Adrenal gland (tissue), 5 donors: ENCODE measurements at regions not wholly inside any gene's neighbourhood (a gene's known extent, or its start where the extent isn't known, plus 50 kb on each side); places are given as distances from the start of the nearest gene placed in this dataset.

Experiments used
- POLR2A ChIP-seq, 2 donors: fragments of 450-650 bp; IDR thresholded peaks; one replicate each; pipeline ENCODE4 v1.6.1; 2017; ENCODE audit warnings: antibody characterized with exemption in 2 of 2, mild to moderate bottlenecking in 2 of 2, moderate library complexity in 1 of 2
- TF ChIP-seq, protein P1 (sequence below), 6 experiments: fragments of 450-650 bp in 4 of 6; fragments of 200-600 bp in 2 of 6; sonication (generic) in 1 of 6; IDR thresholded peaks; 1 replicate in 5 of 6; 2 replicates in 1 of 6; pipeline versions ENCODE4 v1.5.1 to v1.8.0; 2016 to 2021; ENCODE audit warnings: antibody characterized with exemption in 6 of 6, mild to moderate bottlenecking in 2 of 6, moderate library complexity in 1 of 6
- donor health status: DM: no; HTN: no; CAD: no.

DNA sequence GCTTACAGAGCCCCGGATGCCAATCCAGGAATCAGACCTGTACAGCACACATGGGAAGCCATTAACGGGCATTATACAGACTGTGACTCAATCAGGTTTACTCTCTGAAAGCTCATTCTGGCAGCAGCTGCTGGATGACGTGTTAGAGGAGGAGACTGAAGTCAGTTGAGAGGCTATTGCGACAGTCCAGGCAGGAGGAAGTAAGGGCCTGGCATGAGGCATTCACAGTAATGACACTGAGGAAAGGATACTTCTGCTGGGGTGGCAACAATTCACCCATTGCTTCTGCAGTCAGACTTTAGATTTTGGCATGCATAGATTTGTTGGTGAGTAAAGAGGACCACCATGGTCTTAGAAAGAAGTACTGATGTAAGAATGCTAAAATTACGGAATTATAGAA, 151.0 kb upstream of the HEY2 start:
- TF ChIP-seq, protein P1, sequence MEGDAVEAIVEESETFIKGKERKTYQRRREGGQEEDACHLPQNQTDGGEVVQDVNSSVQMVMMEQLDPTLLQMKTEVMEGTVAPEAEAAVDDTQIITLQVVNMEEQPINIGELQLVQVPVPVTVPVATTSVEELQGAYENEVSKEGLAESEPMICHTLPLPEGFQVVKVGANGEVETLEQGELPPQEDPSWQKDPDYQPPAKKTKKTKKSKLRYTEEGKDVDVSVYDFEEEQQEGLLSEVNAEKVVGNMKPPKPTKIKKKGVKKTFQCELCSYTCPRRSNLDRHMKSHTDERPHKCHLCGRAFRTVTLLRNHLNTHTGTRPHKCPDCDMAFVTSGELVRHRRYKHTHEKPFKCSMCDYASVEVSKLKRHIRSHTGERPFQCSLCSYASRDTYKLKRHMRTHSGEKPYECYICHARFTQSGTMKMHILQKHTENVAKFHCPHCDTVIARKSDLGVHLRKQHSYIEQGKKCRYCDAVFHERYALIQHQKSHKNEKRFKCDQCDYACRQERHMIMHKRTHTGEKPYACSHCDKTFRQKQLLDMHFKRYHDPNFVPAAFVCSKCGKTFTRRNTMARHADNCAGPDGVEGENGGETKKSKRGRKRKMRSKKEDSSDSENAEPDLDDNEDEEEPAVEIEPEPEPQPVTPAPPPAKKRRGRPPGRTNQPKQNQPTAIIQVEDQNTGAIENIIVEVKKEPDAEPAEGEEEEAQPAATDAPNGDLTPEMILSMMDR (IDR thresholded peaks at IDR 0.05) = no peak
- no peak for TF ChIP-seq POLR2A (IDR thresholded peaks at IDR 0.05)
